ENCODE measurements at regions not wholly inside any gene's neighbourhood (a gene's known extent, or its start where the extent isn't known, plus 50 kb on each side); places are given as distances from the start of the nearest gene placed in this dataset.
"Not testable (repeated sequence)": the region's sequence is repeated elsewhere in the genome, so short reads cannot be mapped to it uniquely, and the experiment has no call there.

DNA sequence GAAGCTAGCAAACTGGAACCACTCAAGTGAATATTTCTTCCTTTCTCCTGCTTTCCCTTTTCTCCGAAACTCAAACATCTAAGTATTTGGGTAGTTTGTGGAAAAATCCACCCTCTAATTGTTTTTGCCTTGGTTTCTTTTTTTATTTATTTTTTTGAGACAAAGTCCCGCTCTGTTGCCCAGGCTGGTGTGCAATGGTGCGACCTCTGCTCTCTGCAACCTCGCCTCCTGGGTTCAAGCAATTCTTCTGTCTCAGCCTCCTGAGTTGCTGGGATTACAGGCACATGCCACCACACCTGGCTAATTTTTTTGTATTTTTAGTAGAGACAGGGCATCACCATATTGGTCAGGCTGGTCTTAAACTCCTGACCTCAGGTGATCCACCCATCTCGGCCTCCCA lies 96.1 kb upstream of the BANK1 start:
- TF ChIP-seq, protein P1, sequence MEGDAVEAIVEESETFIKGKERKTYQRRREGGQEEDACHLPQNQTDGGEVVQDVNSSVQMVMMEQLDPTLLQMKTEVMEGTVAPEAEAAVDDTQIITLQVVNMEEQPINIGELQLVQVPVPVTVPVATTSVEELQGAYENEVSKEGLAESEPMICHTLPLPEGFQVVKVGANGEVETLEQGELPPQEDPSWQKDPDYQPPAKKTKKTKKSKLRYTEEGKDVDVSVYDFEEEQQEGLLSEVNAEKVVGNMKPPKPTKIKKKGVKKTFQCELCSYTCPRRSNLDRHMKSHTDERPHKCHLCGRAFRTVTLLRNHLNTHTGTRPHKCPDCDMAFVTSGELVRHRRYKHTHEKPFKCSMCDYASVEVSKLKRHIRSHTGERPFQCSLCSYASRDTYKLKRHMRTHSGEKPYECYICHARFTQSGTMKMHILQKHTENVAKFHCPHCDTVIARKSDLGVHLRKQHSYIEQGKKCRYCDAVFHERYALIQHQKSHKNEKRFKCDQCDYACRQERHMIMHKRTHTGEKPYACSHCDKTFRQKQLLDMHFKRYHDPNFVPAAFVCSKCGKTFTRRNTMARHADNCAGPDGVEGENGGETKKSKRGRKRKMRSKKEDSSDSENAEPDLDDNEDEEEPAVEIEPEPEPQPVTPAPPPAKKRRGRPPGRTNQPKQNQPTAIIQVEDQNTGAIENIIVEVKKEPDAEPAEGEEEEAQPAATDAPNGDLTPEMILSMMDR (conservative IDR thresholded peaks at IDR 0.05; ENCODE audit: low read depth in 2 of 2): not testable (repeated sequence)
- TF ChIP-seq POLR2AphosphoS5 (IDR thresholded peaks at IDR 0.05; ENCODE audit: low read depth); EZH2phosphoT487 (IDR thresholded peaks at IDR 0.05; ENCODE audit: unreplicated experiment); EZH2 (IDR thresholded peaks at IDR 0.05; ENCODE audit: low read depth, unreplicated experiment); NANOG (IDR thresholded peaks at IDR 0.05; ENCODE audit: borderline replicate concordance); JUNB (IDR thresholded peaks at IDR 0.05; ENCODE audit: unreplicated experiment); CREB1 (CRISPR knock-in tag; IDR thresholded peaks at IDR 0.05; ENCODE audit: low read depth); ZNF114 (CRISPR knock-in tag; IDR thresholded peaks at IDR 0.05); STAT1 (IDR thresholded peaks at IDR 0.05; ENCODE audit: unreplicated experiment); ZNF331 (CRISPR knock-in tag; IDR thresholded peaks at IDR 0.05; ENCODE audit: low read depth): not testable (repeated sequence)
- TF ChIP-seq, protein P2, sequence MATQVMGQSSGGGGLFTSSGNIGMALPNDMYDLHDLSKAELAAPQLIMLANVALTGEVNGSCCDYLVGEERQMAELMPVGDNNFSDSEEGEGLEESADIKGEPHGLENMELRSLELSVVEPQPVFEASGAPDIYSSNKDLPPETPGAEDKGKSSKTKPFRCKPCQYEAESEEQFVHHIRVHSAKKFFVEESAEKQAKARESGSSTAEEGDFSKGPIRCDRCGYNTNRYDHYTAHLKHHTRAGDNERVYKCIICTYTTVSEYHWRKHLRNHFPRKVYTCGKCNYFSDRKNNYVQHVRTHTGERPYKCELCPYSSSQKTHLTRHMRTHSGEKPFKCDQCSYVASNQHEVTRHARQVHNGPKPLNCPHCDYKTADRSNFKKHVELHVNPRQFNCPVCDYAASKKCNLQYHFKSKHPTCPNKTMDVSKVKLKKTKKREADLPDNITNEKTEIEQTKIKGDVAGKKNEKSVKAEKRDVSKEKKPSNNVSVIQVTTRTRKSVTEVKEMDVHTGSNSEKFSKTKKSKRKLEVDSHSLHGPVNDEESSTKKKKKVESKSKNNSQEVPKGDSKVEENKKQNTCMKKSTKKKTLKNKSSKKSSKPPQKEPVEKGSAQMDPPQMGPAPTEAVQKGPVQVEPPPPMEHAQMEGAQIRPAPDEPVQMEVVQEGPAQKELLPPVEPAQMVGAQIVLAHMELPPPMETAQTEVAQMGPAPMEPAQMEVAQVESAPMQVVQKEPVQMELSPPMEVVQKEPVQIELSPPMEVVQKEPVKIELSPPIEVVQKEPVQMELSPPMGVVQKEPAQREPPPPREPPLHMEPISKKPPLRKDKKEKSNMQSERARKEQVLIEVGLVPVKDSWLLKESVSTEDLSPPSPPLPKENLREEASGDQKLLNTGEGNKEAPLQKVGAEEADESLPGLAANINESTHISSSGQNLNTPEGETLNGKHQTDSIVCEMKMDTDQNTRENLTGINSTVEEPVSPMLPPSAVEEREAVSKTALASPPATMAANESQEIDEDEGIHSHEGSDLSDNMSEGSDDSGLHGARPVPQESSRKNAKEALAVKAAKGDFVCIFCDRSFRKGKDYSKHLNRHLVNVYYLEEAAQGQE (IDR thresholded peaks at IDR 0.05; ENCODE audit: unreplicated experiment): not testable (repeated sequence)
- TF ChIP-seq, protein P3, sequence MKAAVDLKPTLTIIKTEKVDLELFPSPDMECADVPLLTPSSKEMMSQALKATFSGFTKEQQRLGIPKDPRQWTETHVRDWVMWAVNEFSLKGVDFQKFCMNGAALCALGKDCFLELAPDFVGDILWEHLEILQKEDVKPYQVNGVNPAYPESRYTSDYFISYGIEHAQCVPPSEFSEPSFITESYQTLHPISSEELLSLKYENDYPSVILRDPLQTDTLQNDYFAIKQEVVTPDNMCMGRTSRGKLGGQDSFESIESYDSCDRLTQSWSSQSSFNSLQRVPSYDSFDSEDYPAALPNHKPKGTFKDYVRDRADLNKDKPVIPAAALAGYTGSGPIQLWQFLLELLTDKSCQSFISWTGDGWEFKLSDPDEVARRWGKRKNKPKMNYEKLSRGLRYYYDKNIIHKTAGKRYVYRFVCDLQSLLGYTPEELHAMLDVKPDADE (IDR thresholded peaks at IDR 0.05): not testable (repeated sequence)
- TF ChIP-seq, protein P4, sequence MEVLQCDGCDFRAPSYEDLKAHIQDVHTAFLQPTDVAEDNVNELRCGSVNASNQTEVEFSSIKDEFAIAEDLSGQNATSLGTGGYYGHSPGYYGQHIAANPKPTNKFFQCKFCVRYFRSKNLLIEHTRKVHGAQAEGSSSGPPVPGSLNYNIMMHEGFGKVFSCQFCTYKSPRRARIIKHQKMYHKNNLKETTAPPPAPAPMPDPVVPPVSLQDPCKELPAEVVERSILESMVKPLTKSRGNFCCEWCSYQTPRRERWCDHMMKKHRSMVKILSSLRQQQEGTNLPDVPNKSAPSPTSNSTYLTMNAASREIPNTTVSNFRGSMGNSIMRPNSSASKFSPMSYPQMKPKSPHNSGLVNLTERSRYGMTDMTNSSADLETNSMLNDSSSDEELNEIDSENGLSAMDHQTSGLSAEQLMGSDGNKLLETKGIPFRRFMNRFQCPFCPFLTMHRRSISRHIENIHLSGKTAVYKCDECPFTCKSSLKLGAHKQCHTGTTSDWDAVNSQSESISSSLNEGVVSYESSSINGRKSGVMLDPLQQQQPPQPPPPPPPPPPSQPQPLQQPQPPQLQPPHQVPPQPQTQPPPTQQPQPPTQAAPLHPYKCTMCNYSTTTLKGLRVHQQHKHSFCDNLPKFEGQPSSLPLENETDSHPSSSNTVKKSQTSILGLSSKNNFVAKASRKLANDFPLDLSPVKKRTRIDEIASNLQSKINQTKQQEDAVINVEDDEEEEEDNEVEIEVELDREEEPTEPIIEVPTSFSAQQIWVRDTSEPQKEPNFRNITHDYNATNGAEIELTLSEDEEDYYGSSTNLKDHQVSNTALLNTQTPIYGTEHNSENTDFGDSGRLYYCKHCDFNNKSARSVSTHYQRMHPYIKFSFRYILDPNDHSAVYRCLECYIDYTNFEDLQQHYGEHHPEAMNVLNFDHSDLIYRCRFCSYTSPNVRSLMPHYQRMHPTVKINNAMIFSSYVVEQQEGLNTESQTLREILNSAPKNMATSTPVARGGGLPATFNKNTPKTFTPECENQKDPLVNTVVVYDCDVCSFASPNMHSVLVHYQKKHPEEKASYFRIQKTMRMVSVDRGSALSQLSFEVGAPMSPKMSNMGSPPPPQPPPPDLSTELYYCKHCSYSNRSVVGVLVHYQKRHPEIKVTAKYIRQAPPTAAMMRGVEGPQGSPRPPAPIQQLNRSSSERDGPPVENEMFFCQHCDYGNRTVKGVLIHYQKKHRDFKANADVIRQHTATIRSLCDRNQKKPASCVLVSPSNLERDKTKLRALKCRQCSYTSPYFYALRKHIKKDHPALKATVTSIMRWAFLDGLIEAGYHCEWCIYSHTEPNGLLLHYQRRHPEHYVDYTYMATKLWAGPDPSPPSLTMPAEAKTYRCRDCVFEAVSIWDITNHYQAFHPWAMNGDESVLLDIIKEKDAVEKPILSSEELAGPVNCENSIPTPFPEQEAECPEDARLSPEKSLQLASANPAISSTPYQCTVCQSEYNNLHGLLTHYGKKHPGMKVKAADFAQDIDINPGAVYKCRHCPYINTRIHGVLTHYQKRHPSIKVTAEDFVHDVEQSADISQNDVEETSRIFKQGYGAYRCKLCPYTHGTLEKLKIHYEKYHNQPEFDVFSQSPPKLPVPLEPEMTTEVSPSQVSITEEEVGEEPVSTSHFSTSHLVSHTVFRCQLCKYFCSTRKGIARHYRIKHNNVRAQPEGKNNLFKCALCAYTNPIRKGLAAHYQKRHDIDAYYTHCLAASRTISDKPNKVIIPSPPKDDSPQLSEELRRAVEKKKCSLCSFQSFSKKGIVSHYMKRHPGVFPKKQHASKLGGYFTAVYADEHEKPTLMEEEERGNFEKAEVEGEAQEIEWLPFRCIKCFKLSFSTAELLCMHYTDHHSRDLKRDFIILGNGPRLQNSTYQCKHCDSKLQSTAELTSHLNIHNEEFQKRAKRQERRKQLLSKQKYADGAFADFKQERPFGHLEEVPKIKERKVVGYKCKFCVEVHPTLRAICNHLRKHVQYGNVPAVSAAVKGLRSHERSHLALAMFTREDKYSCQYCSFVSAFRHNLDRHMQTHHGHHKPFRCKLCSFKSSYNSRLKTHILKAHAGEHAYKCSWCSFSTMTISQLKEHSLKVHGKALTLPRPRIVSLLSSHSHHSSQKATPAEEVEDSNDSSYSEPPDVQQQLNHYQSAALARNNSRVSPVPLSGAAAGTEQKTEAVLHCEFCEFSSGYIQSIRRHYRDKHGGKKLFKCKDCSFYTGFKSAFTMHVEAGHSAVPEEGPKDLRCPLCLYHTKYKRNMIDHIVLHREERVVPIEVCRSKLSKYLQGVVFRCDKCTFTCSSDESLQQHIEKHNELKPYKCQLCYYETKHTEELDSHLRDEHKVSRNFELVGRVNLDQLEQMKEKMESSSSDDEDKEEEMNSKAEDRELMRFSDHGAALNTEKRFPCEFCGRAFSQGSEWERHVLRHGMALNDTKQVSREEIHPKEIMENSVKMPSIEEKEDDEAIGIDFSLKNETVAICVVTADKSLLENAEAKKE (CRISPR knock-in tag; IDR thresholded peaks at IDR 0.05): not testable (repeated sequence)

Data from GM23338 (cell line).